ENCODE measurements at regions not wholly inside any gene's neighbourhood (a gene's known extent, or its start where the extent isn't known, plus 50 kb on each side); places are given as distances from the start of the nearest gene placed in this dataset.

DNA sequence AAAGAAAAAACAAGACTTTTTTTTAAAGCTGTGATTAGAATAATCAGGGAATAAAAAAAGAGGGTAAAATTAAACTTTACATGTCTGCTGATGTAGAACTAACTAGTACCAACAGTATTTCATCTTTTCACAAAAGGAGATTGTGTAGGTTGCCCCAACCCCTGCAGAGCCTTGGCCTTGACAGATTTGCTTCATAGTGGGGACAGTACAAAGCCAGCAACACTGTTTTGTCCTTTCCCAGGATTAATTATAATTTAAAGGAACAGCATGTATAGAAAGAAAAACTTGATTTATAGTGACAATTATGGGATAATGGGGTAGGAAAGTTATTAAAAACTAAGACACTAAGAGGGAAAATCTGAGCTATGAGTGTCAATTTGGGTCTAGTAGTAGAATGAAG, 604.0 kb downstream of the GALC start:
- H3K4me3 ChIP-seq: no peak overlapping the region
- H3K9me3 ChIP-seq (replicated peaks in 1 of 3): no peaks in the 10 kb centered on the region
- intact Hi-C loops (cut with DNase I): no loop called here
- DNase-seq: no peak
- H3K27me3 ChIP-seq: no peaks in the 10 kb centered on the region
- H3K4me1 ChIP-seq (replicated peaks in 1 of 2): no peaks in the 10 kb centered on the region
- TF ChIP-seq, protein P1, sequence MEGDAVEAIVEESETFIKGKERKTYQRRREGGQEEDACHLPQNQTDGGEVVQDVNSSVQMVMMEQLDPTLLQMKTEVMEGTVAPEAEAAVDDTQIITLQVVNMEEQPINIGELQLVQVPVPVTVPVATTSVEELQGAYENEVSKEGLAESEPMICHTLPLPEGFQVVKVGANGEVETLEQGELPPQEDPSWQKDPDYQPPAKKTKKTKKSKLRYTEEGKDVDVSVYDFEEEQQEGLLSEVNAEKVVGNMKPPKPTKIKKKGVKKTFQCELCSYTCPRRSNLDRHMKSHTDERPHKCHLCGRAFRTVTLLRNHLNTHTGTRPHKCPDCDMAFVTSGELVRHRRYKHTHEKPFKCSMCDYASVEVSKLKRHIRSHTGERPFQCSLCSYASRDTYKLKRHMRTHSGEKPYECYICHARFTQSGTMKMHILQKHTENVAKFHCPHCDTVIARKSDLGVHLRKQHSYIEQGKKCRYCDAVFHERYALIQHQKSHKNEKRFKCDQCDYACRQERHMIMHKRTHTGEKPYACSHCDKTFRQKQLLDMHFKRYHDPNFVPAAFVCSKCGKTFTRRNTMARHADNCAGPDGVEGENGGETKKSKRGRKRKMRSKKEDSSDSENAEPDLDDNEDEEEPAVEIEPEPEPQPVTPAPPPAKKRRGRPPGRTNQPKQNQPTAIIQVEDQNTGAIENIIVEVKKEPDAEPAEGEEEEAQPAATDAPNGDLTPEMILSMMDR (IDR thresholded peaks at IDR 0.05): no peak
- no peak for TF ChIP-seq POLR2A (IDR thresholded peaks at IDR 0.05)
- no peaks in the 10 kb centered on the region for H3K36me3 ChIP-seq (replicated peaks in 1 of 2)
- H3K27ac ChIP-seq: no peak overlapping the region

DNA sequence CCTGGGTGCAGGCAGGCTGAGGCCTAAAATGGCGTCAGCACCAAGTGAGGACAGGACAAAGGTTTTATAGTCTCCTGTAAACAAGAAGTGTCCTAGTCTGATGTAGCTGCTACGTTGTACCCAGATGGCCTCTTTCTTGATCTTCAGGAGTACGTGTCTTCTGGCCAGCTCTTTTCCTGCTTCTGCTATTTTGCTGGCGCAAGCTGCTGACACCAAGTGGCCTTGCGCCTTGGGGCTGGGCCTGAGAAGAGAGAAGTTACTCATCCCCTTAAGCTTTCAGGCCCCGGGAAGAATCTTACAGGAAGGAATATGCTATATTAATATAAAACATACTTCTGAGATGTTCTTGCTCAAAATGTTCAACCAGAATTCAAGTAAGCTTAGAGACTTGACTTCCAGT, 605.2 kb downstream of the GALC start:
- no peak for DNase-seq
- H3K27me3 ChIP-seq: no peaks in the 10 kb centered on the region
- no peak overlapping the region for H3K27ac ChIP-seq
- H3K36me3 ChIP-seq (replicated peaks in 1 of 2): no peaks in the 10 kb centered on the region
- no peaks in the 10 kb centered on the region for H3K4me1 ChIP-seq (replicated peaks in 1 of 2)
- no peak overlapping the region for H3K4me3 ChIP-seq
- no peaks in the 10 kb centered on the region for H3K9me3 ChIP-seq (replicated peaks in 1 of 3)
- TF ChIP-seq, protein P1 (IDR thresholded peaks at IDR 0.05): no peak
- no peak for TF ChIP-seq POLR2A (IDR thresholded peaks at IDR 0.05)
- intact Hi-C loops (cut with DNase I): no loop called here
- 84 to 95% (median 92%) methylated on average over 6 of the region's 6 CpGs for WGBS, 4 donors

DNA sequence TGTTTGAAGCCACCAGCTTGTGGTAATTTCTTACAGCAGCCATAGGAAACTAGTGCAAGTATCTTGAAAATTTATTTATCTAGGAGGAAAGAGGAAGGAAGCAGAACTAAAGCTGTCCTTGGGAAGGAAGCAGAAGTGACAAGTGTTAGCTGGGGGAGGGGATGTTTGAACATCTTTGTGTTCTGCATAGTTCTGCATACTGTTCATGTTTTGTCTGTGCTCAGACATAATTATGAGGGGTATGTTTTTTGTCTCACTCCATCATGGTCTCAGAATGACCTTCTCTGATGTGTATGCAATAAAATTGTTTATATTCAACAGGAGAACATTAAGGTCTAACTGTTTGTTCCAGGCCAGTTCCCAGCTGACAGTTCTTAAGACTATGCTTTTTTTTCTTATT, 606.5 kb downstream of the GALC start:
- Histone ChIP-seq H3K4me3 (no peak overlapping the region), H3K27ac (no peak overlapping the region), H3K4me1 (replicated peaks in 1 of 2) (no peaks in the 10 kb centered on the region), H3K36me3 (replicated peaks in 1 of 2) (no peaks in the 10 kb centered on the region), H3K9me3 (replicated peaks in 1 of 3) (no peaks in the 10 kb centered on the region), H3K27me3 (no peaks in the 10 kb centered on the region)
- intact Hi-C loops (cut with DNase I): no loop called here
- TF ChIP-seq POLR2A (IDR thresholded peaks at IDR 0.05): no peak
- TF ChIP-seq, protein P1 (IDR thresholded peaks at IDR 0.05): no peak
- DNase-seq: no peak

DNA sequence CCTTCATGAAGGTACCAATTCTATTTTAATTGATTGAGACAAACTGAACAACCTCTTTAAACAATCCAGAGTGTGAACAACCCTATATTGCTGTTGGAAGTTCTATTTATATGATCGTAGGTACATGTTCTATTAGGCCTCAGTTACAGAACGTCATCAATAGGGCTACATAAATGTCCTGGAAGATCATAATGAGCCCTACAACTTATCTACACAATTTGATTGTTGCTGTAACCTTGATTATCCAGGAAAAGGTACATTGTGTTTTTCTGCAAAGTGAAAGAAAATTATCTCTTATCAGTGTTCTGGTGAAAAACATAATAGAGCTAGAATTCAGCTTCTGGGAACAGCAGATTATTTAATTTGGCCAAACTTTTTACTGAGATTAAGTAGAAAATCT, 612.9 kb downstream of the GALC start:
- H3K4me3 ChIP-seq: no peak overlapping the region
- no peaks in the 10 kb centered on the region for H3K4me1 ChIP-seq (replicated peaks in 1 of 2)
- no peak for TF ChIP-seq POLR2A (IDR thresholded peaks at IDR 0.05)
- TF ChIP-seq, protein P1 (IDR thresholded peaks at IDR 0.05): no peak
- H3K27me3 ChIP-seq: no peaks in the 10 kb centered on the region
- intact Hi-C loops (cut with DNase I): no loop called here
- DNase-seq: no peak
- H3K36me3 ChIP-seq (replicated peaks in 1 of 2): no peaks in the 10 kb centered on the region
- H3K27ac ChIP-seq: peak overlapping the region in 1 of 5 donors; percentile 1
- H3K9me3 ChIP-seq (replicated peaks in 1 of 3): no peaks in the 10 kb centered on the region
- WGBS, 4 donors: 78 to 84% (median 81%) methylated on average over 2 of the region's 2 CpGs

Measured in adrenal gland (tissue), 9 donors.